ENCODE measurements at regions not wholly inside any gene's neighbourhood (a gene's known extent, or its start where the extent isn't known, plus 50 kb on each side); places are given as distances from the start of the nearest gene placed in this dataset.

DNA sequence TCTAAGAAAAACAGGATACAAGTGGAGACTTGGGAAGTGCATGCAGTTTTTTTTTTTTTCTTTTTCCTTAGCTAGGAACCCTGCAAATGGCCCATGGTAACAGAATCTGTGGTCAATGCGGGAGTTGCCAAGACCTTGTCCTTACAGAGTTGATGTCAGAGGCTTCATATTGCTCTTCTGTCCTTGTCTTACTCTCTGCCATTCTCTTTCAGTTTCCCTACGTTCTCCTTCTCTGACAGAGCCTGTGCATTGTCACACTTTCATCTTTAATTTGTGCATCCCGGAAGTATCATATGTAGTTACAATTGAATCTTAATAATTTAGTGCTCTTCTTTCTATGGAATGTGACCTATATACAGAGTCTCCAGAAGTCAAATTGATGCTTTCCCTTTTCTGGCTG is 986.9 kb downstream of the TMEM121 start:
- intact Hi-C loops (cut with micrococcal nuclease) (no loop called here), dilution Hi-C loops (cut with MboI; ENCODE audit: extremely low pct_ligation_motif_present, low sequenced_read_pairs) (no loop called here)
- peaks cover 4% of the 10 kb centered on the region for H3K9me3 ChIP-seq (replicated peaks; ENCODE audit: control insufficient read depth, insufficient read depth, low read length)
- H3K9me1 ChIP-seq (replicated peaks; ENCODE audit: control insufficient read depth, extremely low read depth, insufficient read depth, low read length), result no peaks in the 10 kb centered on the region
- FAIRE-seq, result no peak
- no peaks in the 10 kb centered on the region for H3K36me3 ChIP-seq (ENCODE audit: control insufficient read depth in 2 of 2, extremely low read depth in 1 of 2, insufficient read depth in 2 of 2, low read length in 2 of 2)
- no peaks in the 10 kb centered on the region for H3K4me1 ChIP-seq (ENCODE audit: control insufficient read depth, extremely low read depth, insufficient read depth, low read length)
- no peak overlapping the region for H2AFZ ChIP-seq (ENCODE audit: low read depth, low read length)
- CTCF ChIA-PET, result no interaction called here
- TF ChIP-seq POLR2AphosphoS5 (IDR thresholded peaks at IDR 0.05; ENCODE audit: insufficient read depth, low read depth, low read length), result no peak
- TF ChIP-seq MYC (IDR thresholded peaks at IDR 0.05; ENCODE audit: low read depth, low read length), result no peak
- TF ChIP-seq, protein P1, sequence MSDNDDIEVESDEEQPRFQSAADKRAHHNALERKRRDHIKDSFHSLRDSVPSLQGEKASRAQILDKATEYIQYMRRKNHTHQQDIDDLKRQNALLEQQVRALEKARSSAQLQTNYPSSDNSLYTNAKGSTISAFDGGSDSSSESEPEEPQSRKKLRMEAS (IDR thresholded peaks at IDR 0.05; ENCODE audit: insufficient read depth, insufficient read length), result no peak
- POLR2A ChIA-PET, result no interaction called here
- no peak overlapping the region for H3K4me3 ChIP-seq (replicated peaks in 1 of 3; ENCODE audit: insufficient read depth in 1 of 3, low read depth in 1 of 3, low read length in 3 of 3)
- no peak overlapping the region for H3K27ac ChIP-seq (ENCODE audit: insufficient read depth, low read depth, low read length)
- no peaks in the 10 kb centered on the region for H3K27me3 ChIP-seq (ENCODE audit: control insufficient read depth in 2 of 2, insufficient read depth in 2 of 2, low read length in 2 of 2)
- H4K20me1 ChIP-seq (replicated peaks; ENCODE audit: control insufficient read depth, extremely low read depth, insufficient read depth, low read length), result no peaks in the 10 kb centered on the region
- no TSS peak for BruUV-seq (replicated peaks)
- no peak overlapping the region for H3K9ac ChIP-seq (replicated peaks; ENCODE audit: extremely low read depth, insufficient read depth, low read length)
- DNase-seq (ENCODE audit: low read depth, low spot score), result no peak
- H3K4me2 ChIP-seq (ENCODE audit: insufficient read depth, low read length), result no peak overlapping the region
- H3K79me2 ChIP-seq (ENCODE audit: control insufficient read depth, insufficient read depth, low read length), result no peaks in the 10 kb centered on the region

DNA sequence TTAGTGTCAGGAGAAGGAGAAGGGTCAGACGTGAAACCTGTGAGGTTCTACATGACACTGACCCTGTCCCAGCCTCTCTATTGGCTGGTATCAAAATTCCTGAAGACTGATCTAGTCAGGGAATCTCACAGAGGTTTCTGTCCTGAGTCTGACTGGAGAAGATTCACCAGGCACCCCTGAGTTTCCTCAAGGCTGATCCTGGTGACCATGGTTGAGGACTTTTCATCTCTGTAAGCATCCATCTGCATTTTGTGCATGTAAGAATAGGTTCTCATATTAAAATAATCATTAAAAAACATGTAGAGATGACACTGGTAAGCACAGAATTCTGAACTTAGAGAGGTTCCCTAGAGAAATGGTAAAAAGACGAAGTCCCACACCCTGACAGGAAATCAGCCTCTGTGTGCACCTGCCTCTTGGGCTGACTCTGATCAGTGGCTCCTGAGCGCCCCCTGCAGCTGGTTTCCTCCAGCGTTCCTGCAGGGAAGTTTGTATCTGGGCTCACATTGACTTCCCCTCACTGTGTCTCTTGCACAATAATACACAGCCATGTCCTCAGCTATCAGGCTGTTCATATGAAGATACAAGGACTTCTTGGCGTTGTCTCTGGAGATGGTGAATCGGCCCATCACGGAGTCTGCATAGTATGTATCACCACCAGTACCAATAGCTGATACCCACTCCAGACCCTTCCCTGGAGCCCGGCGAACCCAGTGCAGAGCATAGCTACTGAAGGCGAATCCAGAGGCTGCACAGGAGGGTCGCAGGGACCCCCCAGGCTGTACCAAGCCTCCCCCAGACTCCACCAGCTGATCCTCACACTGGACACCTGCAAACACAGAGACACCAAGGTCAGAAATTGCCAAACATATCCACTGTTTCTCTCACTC is 991.9 kb downstream of the TMEM121 start:
- no peak overlapping the region for H3K4me2 ChIP-seq (ENCODE audit: insufficient read depth, low read length)
- no peaks in the 10 kb centered on the region for H3K27me3 ChIP-seq (ENCODE audit: control insufficient read depth in 2 of 2, insufficient read depth in 2 of 2, low read length in 2 of 2)
- intact Hi-C loops (cut with micrococcal nuclease), result no loop called here
- TF ChIP-seq GATA2 (IDR thresholded peaks at IDR 0.05; ENCODE audit: insufficient read depth, insufficient read length, low read depth, low read length), result no peak
- TF ChIP-seq JUN (IDR thresholded peaks at IDR 0.05; ENCODE audit: borderline replicate concordance, insufficient read depth, insufficient read length, low read depth), result no peak
- TF ChIP-seq FOS (IDR thresholded peaks at IDR 0.05; ENCODE audit: borderline replicate concordance, insufficient read depth, low read length), result no peak
- no peak for TF ChIP-seq CTCF (IDR thresholded peaks at IDR 0.05; ENCODE audit: extremely low read depth in 1 of 2, insufficient read depth in 1 of 2, low read depth in 1 of 2, low read length in 2 of 2)
- TF ChIP-seq POLR2AphosphoS5 (IDR thresholded peaks at IDR 0.05; ENCODE audit: insufficient read depth, low read depth, low read length), result no peak
- no peak for TF ChIP-seq POLR2A (IDR thresholded peaks at IDR 0.05; ENCODE audit: low read depth, low read length)
- TF ChIP-seq EZH2 (IDR thresholded peaks at IDR 0.05; ENCODE audit: borderline replicate concordance, low read depth, low read length, severe bottlenecking), result no peak
- no peak for TF ChIP-seq MYC (IDR thresholded peaks at IDR 0.05; ENCODE audit: low read depth, low read length)
- ChIA-PET CTCF (no interaction called here), POLR2A (no interaction called here)
- H3K4me1 ChIP-seq (ENCODE audit: control insufficient read depth, extremely low read depth, insufficient read depth, low read length), result no peaks in the 10 kb centered on the region
- H2AFZ ChIP-seq (ENCODE audit: low read depth, low read length), result no peak overlapping the region
- FAIRE-seq (no peak), DNase-seq (ENCODE audit: low read depth, low spot score) (no peak)
- peaks cover 4% of the 10 kb centered on the region for H3K9me3 ChIP-seq (replicated peaks; ENCODE audit: control insufficient read depth, insufficient read depth, low read length)
- no peaks in the 10 kb centered on the region for H3K9me1 ChIP-seq (replicated peaks; ENCODE audit: control insufficient read depth, extremely low read depth, insufficient read depth, low read length)
- no peak overlapping the region for H3K4me3 ChIP-seq (replicated peaks in 1 of 3; ENCODE audit: insufficient read depth in 1 of 3, low read depth in 1 of 3, low read length in 3 of 3)
- H3K9ac ChIP-seq (replicated peaks; ENCODE audit: extremely low read depth, insufficient read depth, low read length), result no peak overlapping the region
- BruUV-seq (replicated peaks), result no TSS peak
- H3K36me3 ChIP-seq (ENCODE audit: control insufficient read depth in 2 of 2, extremely low read depth in 1 of 2, insufficient read depth in 2 of 2, low read length in 2 of 2), result no peaks in the 10 kb centered on the region
- no peaks in the 10 kb centered on the region for H4K20me1 ChIP-seq (replicated peaks; ENCODE audit: control insufficient read depth, extremely low read depth, insufficient read depth, low read length)
- H3K79me2 ChIP-seq (ENCODE audit: control insufficient read depth, insufficient read depth, low read length), result no peaks in the 10 kb centered on the region
- H3K27ac ChIP-seq (ENCODE audit: insufficient read depth, low read depth, low read length), result no peak overlapping the region
- dilution Hi-C loops (cut with MboI; ENCODE audit: extremely low pct_ligation_motif_present, low sequenced_read_pairs), result no loop called here

Measured in endothelial cell of umbilical vein (primary cell).